ENCODE measurements at regions not wholly inside any gene's neighbourhood (a gene's known extent, or its start where the extent isn't known, plus 50 kb on each side); places are given as distances from the start of the nearest gene placed in this dataset.
A peak's percentile ranks its signal among the peaks of the same experiment; 100 is the strongest.
"Not testable (repeated sequence)": the region's sequence is repeated elsewhere in the genome, so short reads cannot be mapped to it uniquely, and the experiment has no call there.

- no peak for DNase-seq (ENCODE audit: low read depth in 4 of 4, low spot score in 2 of 4)
These were observed 62.4 kb downstream of the CRYBB2 start for GRCh38 chr22:25281675-25282345.

GRCh38 chr22:25282346-25282670 lies 62.9 kb downstream of the CRYBB2 start:
- no peak for DNase-seq (ENCODE audit: low read depth in 4 of 4, low spot score in 2 of 4)

GRCh38 chr22:25282671-25283561 lies 63.5 kb downstream of the CRYBB2 start:
- no peak for DNase-seq (ENCODE audit: low read depth in 4 of 4, low spot score in 2 of 4)

GRCh38 chr22:25288481-25288880 lies 69.0 kb downstream of the CRYBB2 start:
- DNase-seq (ENCODE audit: low read depth in 4 of 4, low spot score in 2 of 4) = not testable (repeated sequence)

- not testable (repeated sequence) for DNase-seq (ENCODE audit: low read depth in 4 of 4, low spot score in 2 of 4)
These were observed 82.5 kb downstream of the CRYBB2 start for GRCh38 chr22:25301912-25302311.

GRCh38 chr22:25309586-25309985 lies 90.1 kb downstream of the CRYBB2 start:
- DNase-seq (ENCODE audit: low read depth in 4 of 4, low spot score in 2 of 4) = not testable (repeated sequence)

- DNase-seq (ENCODE audit: low read depth in 4 of 4, low spot score in 2 of 4) = not testable (repeated sequence)
These were observed 92.5 kb downstream of the CRYBB2 start for GRCh38 chr22:25311924-25312323.

- no peak for DNase-seq (ENCODE audit: low read depth in 4 of 4, low spot score in 2 of 4)
These were observed 98.8 kb downstream of the CRYBB2 start for GRCh38 chr22:25318081-25318823.

- no peak for DNase-seq (ENCODE audit: low read depth in 4 of 4, low spot score in 2 of 4)
These were observed 107.7 kb downstream of the CRYBB2 start for GRCh38 chr22:25327018-25327755.

- no peak for DNase-seq (ENCODE audit: low read depth in 4 of 4, low spot score in 2 of 4)
These were observed 111.6 kb downstream of the CRYBB2 start for GRCh38 chr22:25331050-25331449.

GRCh38 chr22:25331911-25332310 lies 112.5 kb downstream of the CRYBB2 start:
- DNase-seq (ENCODE audit: low read depth in 4 of 4, low spot score in 2 of 4) = not testable (repeated sequence)

GRCh38 chr22:25332386-25332785 lies 112.9 kb downstream of the CRYBB2 start:
- DNase-seq (ENCODE audit: low read depth in 4 of 4, low spot score in 2 of 4) = no peak

GRCh38 chr22:25334162-25334490 lies 114.7 kb downstream of the CRYBB2 start:
- peak in 2 of 4 donors; percentile 4 to 13 for DNase-seq (ENCODE audit: low read depth in 4 of 4, low spot score in 2 of 4)

GRCh38 chr22:25334631-25335030 lies 115.2 kb downstream of the CRYBB2 start:
- not testable (repeated sequence) for DNase-seq (ENCODE audit: low read depth in 4 of 4, low spot score in 2 of 4)

GRCh38 chr22:25335276-25335675 lies 115.8 kb downstream of the CRYBB2 start:
- not testable (repeated sequence) for DNase-seq (ENCODE audit: low read depth in 4 of 4, low spot score in 2 of 4)

- DNase-seq (ENCODE audit: low read depth in 4 of 4, low spot score in 2 of 4) = not testable (repeated sequence)
These were observed 121.1 kb downstream of the CRYBB2 start for GRCh38 chr22:25340536-25340935.

GRCh38 chr22:25344366-25344765 lies 124.9 kb downstream of the CRYBB2 start:
- not testable (repeated sequence) for DNase-seq (ENCODE audit: low read depth in 4 of 4, low spot score in 2 of 4)

GRCh38 chr22:25346859-25347751 lies 127.7 kb downstream of the CRYBB2 start:
- DNase-seq (ENCODE audit: low read depth in 4 of 4, low spot score in 2 of 4) = no peak

GRCh38 chr22:25347752-25348102 lies 128.3 kb downstream of the CRYBB2 start:
- no peak for DNase-seq (ENCODE audit: low read depth in 4 of 4, low spot score in 2 of 4)

GRCh38 chr22:25348391-25348790 lies 129.0 kb downstream of the CRYBB2 start:
- no peak for DNase-seq (ENCODE audit: low read depth in 4 of 4, low spot score in 2 of 4)

All from left renal cortex interstitium (tissue), 4 donors.